ENCODE measurements at regions not wholly inside any gene's neighbourhood (a gene's known extent, or its start where the extent isn't known, plus 50 kb on each side); places are given as distances from the start of the nearest gene placed in this dataset.

- TF ChIP-seq NAIF1 (CRISPR knock-in tag; IDR thresholded peaks at IDR 0.05; ENCODE audit: borderline replicate concordance): no peak
These were observed 211.9 kb upstream of the CLINT1 start (continued) for GRCh38 chr5:158070859-158071258.

GRCh38 chr5:158069838-158070237, 210.9 kb upstream of the CLINT1 start:
- FAIRE-seq (no peak), ATAC-seq (no peak), DNase-seq (ENCODE audit: low spot score) (no peak)
- CTCF ChIA-PET (ENCODE audit: low intra/inter-chr PET ratio, low total read pairs): no interaction called here
- intact Hi-C loops (cut with micrococcal nuclease; ENCODE audit: unreplicated experiment) (no loop called here), in situ Hi-C loops (cut with HindIII; ENCODE audit: extremely low pct_ligation_motif_present, low pct_unique_long_range_greater_than_20kb) (loop anchor here (10.0 kb wide), 1 partner anchor 1035 kb away; no protein-coding TSS in a partner anchor)
- no peaks in the 10 kb centered on the region for H3K9me3 ChIP-seq (ENCODE audit: low read length)
- no peaks in the 10 kb centered on the region for H3K4me1 ChIP-seq (ENCODE audit: insufficient read depth, low read length)
- 33% methylated on average over 2 of the region's 2 CpGs for WGBS (ENCODE audit: low lambda C conversion rate)
- no peak overlapping the region for H3K4me2 ChIP-seq (ENCODE audit: low read depth, low read length)
- no peaks in the 10 kb centered on the region for H3K36me3 ChIP-seq (replicated peaks in 1 of 2; ENCODE audit: control insufficient read depth in 1 of 2, insufficient read depth in 2 of 2, low read length in 2 of 2)
- H3K27me3 ChIP-seq (ENCODE audit: control insufficient read depth in 1 of 2, insufficient read depth in 2 of 2, low read length in 2 of 2): no peaks in the 10 kb centered on the region
- POLR2A ChIA-PET: no interaction called here
- no peak overlapping the region for H3K27ac ChIP-seq (ENCODE audit: extremely low read length, insufficient read depth, low read length)
- H4K20me1 ChIP-seq (ENCODE audit: insufficient read depth, low read length): no peaks in the 10 kb centered on the region
- TF ChIP-seq ZNF276 (CRISPR knock-in tag; IDR thresholded peaks at IDR 0.05; ENCODE audit: low read depth) (no peak), TCF7L2 (IDR thresholded peaks at IDR 0.05; ENCODE audit: low read depth, low read length) (no peak), KDM6A (CRISPR knock-in tag; IDR thresholded peaks at IDR 0.05; ENCODE audit: low read depth) (no peak), ZNF841 (CRISPR knock-in tag; IDR thresholded peaks at IDR 0.05; ENCODE audit: borderline replicate concordance) (no peak), FOXC1 (CRISPR knock-in tag; IDR thresholded peaks at IDR 0.05; ENCODE audit: borderline replicate concordance) (no peak), FOSL1 (CRISPR knock-in tag; IDR thresholded peaks at IDR 0.05; ENCODE audit: borderline replicate concordance) (no peak), SRSF1 (optimal IDR thresholded peaks at IDR 0.05; ENCODE audit: low read depth, low read length) (no peak), ZNF703 (CRISPR knock-in tag; IDR thresholded peaks at IDR 0.05; ENCODE audit: borderline replicate concordance) (no peak), ZBTB37 (CRISPR knock-in tag; IDR thresholded peaks at IDR 0.05) (no peak), GTF2F1 (IDR thresholded peaks at IDR 0.05; ENCODE audit: low read length) (no peak), ZNF569 (CRISPR knock-in tag; IDR thresholded peaks at IDR 0.05; ENCODE audit: borderline replicate concordance) (no peak), TFDP1 (CRISPR knock-in tag; IDR thresholded peaks at IDR 0.05; ENCODE audit: borderline replicate concordance) (no peak), NR3C1 (CRISPR knock-in tag; IDR thresholded peaks at IDR 0.05) (no peak), ZNF333 (CRISPR knock-in tag; IDR thresholded peaks at IDR 0.05; ENCODE audit: borderline replicate concordance) (no peak)
- H3K4me3 ChIP-seq (replicated peaks in 1 of 3; ENCODE audit: insufficient read depth in 1 of 3, low read depth in 2 of 3, low read length in 3 of 3): no peak overlapping the region
- H2AFZ ChIP-seq (ENCODE audit: low read length): no peak overlapping the region
- BruUV-seq (replicated peaks): no TSS peak
- no peak overlapping the region for H3K9ac ChIP-seq (ENCODE audit: insufficient read depth, low read depth, low read length)
- no peaks in the 10 kb centered on the region for H3K79me2 ChIP-seq (ENCODE audit: insufficient read depth, low read length)
